GM19238 (cell line): ENCODE measurements at regions not wholly inside any gene's neighbourhood (a gene's known extent, or its start where the extent isn't known, plus 50 kb on each side); places are given as distances from the start of the nearest gene placed in this dataset.

Experiments used
- DNase-seq: peaks from one replicate; pipeline ENCODE4 v3.0.0; 2011; ENCODE audit warnings: low spot score; ENCODE audit not compliant: insufficient read length

- DNase-seq: no peak
Observed at GRCh38 chrX:39960219-39960618, 137.5 kb downstream of the BCOR start.

GRCh38 chrX:39961441-39961840, 136.3 kb downstream of the BCOR start:
- no peak for DNase-seq

GRCh38 chrX:39965051-39965573, 132.6 kb downstream of the BCOR start:
- no peak for DNase-seq

GRCh38 chrX:39966176-39966575, 131.6 kb downstream of the BCOR start:
- no peak for DNase-seq

- DNase-seq: no peak
Observed at GRCh38 chrX:39967348-39967747, 130.4 kb downstream of the BCOR start.

- no peak for DNase-seq
Observed at GRCh38 chrX:39969099-39969818, 128.5 kb downstream of the BCOR start.

- no peak for DNase-seq
Observed at GRCh38 chrX:39969819-39970504, 127.8 kb downstream of the BCOR start.

GRCh38 chrX:39971760-39972159, 126.0 kb downstream of the BCOR start:
- no peak for DNase-seq

- no peak for DNase-seq
Observed at GRCh38 chrX:39972340-39972739, 125.4 kb downstream of the BCOR start.

GRCh38 chrX:39973810-39974209, 123.9 kb downstream of the BCOR start:
- DNase-seq: no peak

GRCh38 chrX:39974270-39974669, 123.5 kb downstream of the BCOR start:
- DNase-seq: no peak

GRCh38 chrX:39975101-39975925, 122.4 kb downstream of the BCOR start:
- no peak for DNase-seq

GRCh38 chrX:39981946-39982345, 115.8 kb downstream of the BCOR start:
- DNase-seq: no peak

- no peak for DNase-seq
Observed at GRCh38 chrX:39982948-39983347, 114.8 kb downstream of the BCOR start.

- DNase-seq: no peak
Observed at GRCh38 chrX:39983715-39984114, 114.0 kb downstream of the BCOR start.

GRCh38 chrX:39984191-39984956, 113.4 kb downstream of the BCOR start:
- no peak for DNase-seq

GRCh38 chrX:39985071-39985470, 112.7 kb downstream of the BCOR start:
- no peak for DNase-seq

GRCh38 chrX:39985551-39985950, 112.2 kb downstream of the BCOR start:
- DNase-seq: no peak

- DNase-seq: no peak
Observed at GRCh38 chrX:39988496-39988895, 109.3 kb downstream of the BCOR start.

GRCh38 chrX:39990388-39990787, 107.4 kb downstream of the BCOR start:
- no peak for DNase-seq

GRCh38 chrX:39992300-39992699, 105.5 kb downstream of the BCOR start:
- DNase-seq: no peak
